ENCODE measurements at regions not wholly inside any gene's neighbourhood (a gene's known extent, or its start where the extent isn't known, plus 50 kb on each side); places are given as distances from the start of the nearest gene placed in this dataset.

- Histone ChIP-seq H3K4me1 (no peaks in the 10 kb centered on the region), H3K36me3 (ENCODE audit: control insufficient read depth, insufficient read depth, low read length) (no peaks in the 10 kb centered on the region), H3K27me3 (replicated peaks; ENCODE audit: control insufficient read depth, insufficient read depth, low read length) (no peaks in the 10 kb centered on the region; the same call in 1 of the 2 replicates), H3K4me3 (ENCODE audit: low read depth, low read length) (no peak overlapping the region), H3K9me3 (no peaks in the 10 kb centered on the region)
- Mint-ChIP-seq H3K4me1 (ENCODE audit: low read depth, unreplicated experiment) (no peaks in the 10 kb centered on the region), H3K9me3 (ENCODE audit: unreplicated experiment) (no peaks in the 10 kb centered on the region), H3K27ac (ENCODE audit: unreplicated experiment) (no peak overlapping the region), H3K36me3 (ENCODE audit: insufficient read depth, unreplicated experiment) (no peaks in the 10 kb centered on the region), H3K27me3 (ENCODE audit: insufficient read depth, unreplicated experiment) (no peaks in the 10 kb centered on the region), H3K4me3 (ENCODE audit: unreplicated experiment) (no peak overlapping the region)
- intact Hi-C loops (cut with micrococcal nuclease; ENCODE audit: unreplicated experiment), result no loop called here
- DNase-seq, result no peak
- ChIA-PET POLR2A (no interaction called here), CTCF (no interaction called here)
- TF ChIP-seq CTCF (IDR thresholded peaks at IDR 0.05; ENCODE audit: insufficient read depth in 1 of 2, low read depth in 1 of 2, low read length in 1 of 2, severe bottlenecking in 1 of 2, unreplicated experiment in 1 of 2), result no peak
- BruUV-seq (replicated peaks), result no TSS peak
Observed at GRCh38 chr5:74141053-74141452, 499.5 kb downstream of the ENC1 start.

GRCh38 chr5:74140409-74140808, 500.1 kb downstream of the ENC1 start:
- BruUV-seq (replicated peaks), result no TSS peak
- ChIA-PET POLR2A (no interaction called here), CTCF (no interaction called here)
- Histone ChIP-seq H3K36me3 (ENCODE audit: control insufficient read depth, insufficient read depth, low read length) (no peaks in the 10 kb centered on the region), H3K27me3 (replicated peaks; ENCODE audit: control insufficient read depth, insufficient read depth, low read length) (no peaks in the 10 kb centered on the region; the same call in 1 of the 2 replicates), H3K4me3 (ENCODE audit: low read depth, low read length) (no peak overlapping the region), H3K4me1 (no peaks in the 10 kb centered on the region), H3K9me3 (no peaks in the 10 kb centered on the region)
- Mint-ChIP-seq H3K27me3 (ENCODE audit: insufficient read depth, unreplicated experiment) (no peaks in the 10 kb centered on the region), H3K36me3 (ENCODE audit: insufficient read depth, unreplicated experiment) (no peaks in the 10 kb centered on the region), H3K4me3 (ENCODE audit: unreplicated experiment) (no peak overlapping the region), H3K27ac (ENCODE audit: unreplicated experiment) (no peak overlapping the region), H3K9me3 (ENCODE audit: unreplicated experiment) (no peaks in the 10 kb centered on the region), H3K4me1 (ENCODE audit: low read depth, unreplicated experiment) (no peaks in the 10 kb centered on the region)
- DNase-seq, result no peak
- intact Hi-C loops (cut with micrococcal nuclease; ENCODE audit: unreplicated experiment), result no loop called here
- no peak for TF ChIP-seq CTCF (IDR thresholded peaks at IDR 0.05; ENCODE audit: insufficient read depth in 1 of 2, low read depth in 1 of 2, low read length in 1 of 2, severe bottlenecking in 1 of 2, unreplicated experiment in 1 of 2)

- Mint-ChIP-seq H3K4me1 (ENCODE audit: low read depth, unreplicated experiment) (no peaks in the 10 kb centered on the region), H3K36me3 (ENCODE audit: insufficient read depth, unreplicated experiment) (no peaks in the 10 kb centered on the region), H3K27ac (ENCODE audit: unreplicated experiment) (no peak overlapping the region), H3K9me3 (ENCODE audit: unreplicated experiment) (no peaks in the 10 kb centered on the region), H3K27me3 (ENCODE audit: insufficient read depth, unreplicated experiment) (no peaks in the 10 kb centered on the region), H3K4me3 (ENCODE audit: unreplicated experiment) (no peak overlapping the region)
- ChIA-PET CTCF (no interaction called here), POLR2A (no interaction called here)
- DNase-seq, result no peak
- BruUV-seq (replicated peaks), result no TSS peak
- H3K9me3 ChIP-seq, result no peaks in the 10 kb centered on the region
- no peaks in the 10 kb centered on the region; the same call in 1 of the 2 replicates for H3K27me3 ChIP-seq (replicated peaks; ENCODE audit: control insufficient read depth, insufficient read depth, low read length)
- no peak for TF ChIP-seq CTCF (IDR thresholded peaks at IDR 0.05; ENCODE audit: insufficient read depth in 1 of 2, low read depth in 1 of 2, low read length in 1 of 2, severe bottlenecking in 1 of 2, unreplicated experiment in 1 of 2)
- no peak overlapping the region for H3K4me3 ChIP-seq (ENCODE audit: low read depth, low read length)
- H3K36me3 ChIP-seq (ENCODE audit: control insufficient read depth, insufficient read depth, low read length), result no peaks in the 10 kb centered on the region
- H3K4me1 ChIP-seq, result no peaks in the 10 kb centered on the region
- intact Hi-C loops (cut with micrococcal nuclease; ENCODE audit: unreplicated experiment), result no loop called here
Observed at GRCh38 chr5:74139589-74139988, 500.9 kb downstream of the ENC1 start.
